Testis (tissue), 2 donors: ENCODE measurements at regions not wholly inside any gene's neighbourhood (a gene's known extent, or its start where the extent isn't known, plus 50 kb on each side); places are given as distances from the start of the nearest gene placed in this dataset.
"Not testable (repeated sequence)": the region's sequence is repeated elsewhere in the genome, so short reads cannot be mapped to it uniquely, and the experiment has no call there.

Experiments
- DNase-seq: peaks from one replicate; pipeline ENCODE4 v3.0.0-alpha.2; 2019
- H3K27ac ChIP-seq, 2 donors: fragments of 200-600 bp; sonication (generic); one replicate each; pipeline ENCODE4 v1.5.1; 2019
- H3K27me3 ChIP-seq: fragments of 200-600 bp; sonication (generic); one replicate; pipeline ENCODE4 v1.5.1; 2019
- H3K36me3 ChIP-seq: fragments of 200-600 bp; sonication (generic); one replicate; pipeline ENCODE4 v1.5.1; 2017; ENCODE audit warnings: low read depth; ENCODE audit errors: missing control alignments
- H3K4me1 ChIP-seq: fragments of 200-600 bp; sonication (generic); one replicate; pipeline ENCODE4 v1.5.1; 2019
- H3K4me3 ChIP-seq, 2 donors: fragments of 200-600 bp; sonication (generic); one replicate each; pipeline ENCODE4 v1.5.1; 2017 to 2019
- H3K9me3 ChIP-seq: fragments of 200-600 bp; sonication (generic); one replicate; pipeline ENCODE4 v1.5.1; 2017
- CTCF ChIP-seq, 3 experiments: fragments of 450-650 bp in 2 of 3; fragments of 200-600 bp in 1 of 3; sonication (generic) in 1 of 3; IDR thresholded peaks; one replicate each; pipeline ENCODE4 v1.5.1; 2016 to 2019; ENCODE audit warnings: antibody characterized with exemption in 3 of 3, mild to moderate bottlenecking in 2 of 3, moderate library complexity in 1 of 3
- POLR2A ChIP-seq: fragments of 450-650 bp; IDR thresholded peaks from one replicate; pipeline ENCODE4 v1.6.1; 2017; ENCODE audit warnings: antibody characterized with exemption, mild to moderate bottlenecking, moderate library complexity
- WGBS, 2 donors: methylation state at CpG; one replicate each; pipeline ENCODE4 v1.1.5; 2018; 5-methylcytosine and 5-hydroxymethylcytosine counted together
- intact Hi-C: fragments of 100-400 bp; cut with DNase I; formaldehyde crosslinking; loops from one replicate; pipeline ENCODE4 v1.15.1; 2023; ENCODE audit warnings: low total_unique reads

- Histone ChIP-seq H3K4me1 (no peaks in the 10 kb centered on the region), H3K27me3 (no peaks in the 10 kb centered on the region), H3K9me3 (no peaks in the 10 kb centered on the region), H3K36me3 (no peaks in the 10 kb centered on the region), H3K4me3 (no peak overlapping the region), H3K27ac (no peak overlapping the region)
- 74% methylated on average over 4 of the region's 4 CpGs for WGBS, 2 donors
- DNase-seq = no peak
- TF ChIP-seq POLR2A (no peak), CTCF (IDR thresholded peaks at IDR 0.05) (no peak)
- intact Hi-C loops = no loop called here
Measured at GRCh38 chr12:13523536-13524307, 327.2 kb downstream of the EMP1 start.

- intact Hi-C loops, H3K4me3 ChIP-seq, DNase-seq, H3K27ac ChIP-seq, H3K36me3 ChIP-seq, H3K4me1 ChIP-seq, H3K27me3 ChIP-seq, H3K9me3 ChIP-seq: not testable (repeated sequence)
- 87 to 89% methylated on average over 4 of the region's 4 CpGs for WGBS, 2 donors
Measured at GRCh38 chr12:13518034-13518433, 321.5 kb downstream of the EMP1 start.

- Histone ChIP-seq H3K27me3 (no peaks in the 10 kb centered on the region), H3K27ac (no peak overlapping the region), H3K9me3 (no peaks in the 10 kb centered on the region), H3K4me1 (no peaks in the 10 kb centered on the region), H3K4me3 (no peak overlapping the region), H3K36me3 (no peaks in the 10 kb centered on the region)
- TF ChIP-seq POLR2A = no peak
- no peak for TF ChIP-seq CTCF (IDR thresholded peaks at IDR 0.05)
- intact Hi-C loops = no loop called here
- DNase-seq = no peak
Measured at GRCh38 chr12:13509740-13510139, 313.2 kb downstream of the EMP1 start.

GRCh38 chr12:13505636-13506035 lies 309.1 kb downstream of the EMP1 start:
- no peak for TF ChIP-seq POLR2A
- no peak for TF ChIP-seq CTCF (IDR thresholded peaks at IDR 0.05)
- Histone ChIP-seq H3K4me3 (no peak overlapping the region), H3K4me1 (no peaks in the 10 kb centered on the region), H3K9me3 (no peaks in the 10 kb centered on the region), H3K36me3 (no peaks in the 10 kb centered on the region), H3K27ac (no peak overlapping the region), H3K27me3 (no peaks in the 10 kb centered on the region)
- no peak for DNase-seq
- intact Hi-C loops = no loop called here
- 79 to 94% methylated on average over 7 of the region's 7 CpGs for WGBS, 2 donors

- Histone ChIP-seq H3K36me3 (no peaks in the 10 kb centered on the region), H3K4me3 (no peak overlapping the region), H3K27ac (no peak overlapping the region), H3K27me3 (no peaks in the 10 kb centered on the region), H3K9me3 (no peaks in the 10 kb centered on the region), H3K4me1 (no peaks in the 10 kb centered on the region)
- no peak for DNase-seq
- TF ChIP-seq POLR2A (no peak), CTCF (IDR thresholded peaks at IDR 0.05) (no peak)
- intact Hi-C loops = no loop called here
Measured at GRCh38 chr12:13505224-13505623, 308.7 kb downstream of the EMP1 start.
